ENCODE measurements at regions not wholly inside any gene's neighbourhood (a gene's known extent, or its start where the extent isn't known, plus 50 kb on each side); places are given as distances from the start of the nearest gene placed in this dataset.

DNA sequence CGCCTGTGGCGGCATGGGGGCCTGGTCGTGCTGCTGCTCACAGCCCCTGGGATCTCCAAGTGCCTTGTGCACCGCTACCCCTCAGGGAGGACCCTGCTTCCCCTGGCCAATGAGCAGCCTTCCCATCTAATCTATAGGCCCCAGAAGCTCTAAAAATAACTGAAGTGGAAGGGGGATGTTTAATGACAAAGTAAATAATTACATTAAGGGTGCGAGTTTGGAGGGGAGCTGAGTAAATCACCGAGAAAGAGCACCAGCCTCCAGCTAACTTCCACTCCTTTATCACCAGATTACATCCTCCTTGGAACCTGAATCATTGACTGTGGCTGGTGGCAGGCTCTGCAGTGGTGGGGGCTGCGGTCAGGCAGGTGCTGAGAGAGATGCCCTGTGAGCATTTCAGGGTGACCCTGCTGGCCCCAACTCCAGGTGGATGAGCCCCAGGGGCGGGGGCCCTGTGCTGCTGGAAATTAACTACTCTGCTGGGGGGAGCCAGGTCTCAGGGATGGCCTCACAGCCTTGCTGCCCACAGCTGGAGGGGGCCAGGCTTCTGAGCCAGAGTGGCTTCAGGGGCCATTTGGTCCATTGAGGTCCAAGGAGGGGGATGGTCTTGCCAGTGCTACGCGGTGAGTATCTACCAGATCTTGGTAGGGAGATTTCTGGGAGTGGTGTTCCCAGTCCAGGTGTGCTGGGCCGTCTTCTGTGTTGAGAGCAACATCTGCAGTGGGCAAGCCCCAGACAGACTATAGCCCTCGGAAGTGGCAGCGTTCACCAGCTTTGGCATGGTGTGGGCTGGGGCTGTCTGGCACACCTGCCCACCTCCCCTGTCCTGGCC is 74.2 kb downstream of the GLI2 start:
- DNase-seq: no peak

DNA sequence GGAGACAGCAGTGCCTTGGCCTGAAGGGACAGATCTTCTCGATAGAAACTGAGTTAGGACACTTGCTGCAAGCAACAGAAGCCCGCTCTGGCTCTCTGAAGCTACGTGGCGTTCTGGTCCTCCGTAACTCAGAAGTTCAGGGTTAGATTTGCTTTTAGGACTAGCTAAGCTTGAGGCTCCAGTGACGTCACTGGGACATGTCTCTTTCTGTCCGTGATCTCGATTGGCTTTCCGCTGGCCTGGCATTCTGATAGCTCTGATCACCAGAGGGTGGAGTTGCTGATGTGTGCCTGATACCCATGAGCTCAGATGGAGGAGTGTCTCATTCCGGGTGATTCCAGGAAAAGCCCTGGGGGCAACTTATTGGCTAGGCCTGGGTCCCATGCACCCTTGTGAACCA is 75.0 kb downstream of the GLI2 start:
- DNase-seq: no peak

DNA sequence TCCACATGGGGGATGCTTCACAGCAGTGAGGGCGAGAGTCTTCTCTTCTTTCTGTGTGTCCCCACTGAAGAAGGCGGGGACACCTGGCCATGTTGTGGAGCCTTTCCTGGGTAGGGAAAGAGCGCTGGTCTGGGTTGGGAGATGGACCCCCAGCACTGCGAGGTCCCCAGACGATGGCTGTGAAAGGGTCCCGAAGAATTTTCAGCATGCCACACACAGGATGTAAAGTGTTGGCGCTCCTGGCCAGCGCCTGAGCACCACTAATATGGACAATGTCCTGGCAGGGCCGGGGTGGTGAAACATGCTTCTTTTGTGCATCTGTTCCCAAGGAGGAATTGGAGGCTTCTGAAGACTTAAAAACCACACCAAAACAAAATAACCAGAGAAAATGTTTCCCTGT is 77.2 kb downstream of the GLI2 start:
- no peak for DNase-seq

DNA sequence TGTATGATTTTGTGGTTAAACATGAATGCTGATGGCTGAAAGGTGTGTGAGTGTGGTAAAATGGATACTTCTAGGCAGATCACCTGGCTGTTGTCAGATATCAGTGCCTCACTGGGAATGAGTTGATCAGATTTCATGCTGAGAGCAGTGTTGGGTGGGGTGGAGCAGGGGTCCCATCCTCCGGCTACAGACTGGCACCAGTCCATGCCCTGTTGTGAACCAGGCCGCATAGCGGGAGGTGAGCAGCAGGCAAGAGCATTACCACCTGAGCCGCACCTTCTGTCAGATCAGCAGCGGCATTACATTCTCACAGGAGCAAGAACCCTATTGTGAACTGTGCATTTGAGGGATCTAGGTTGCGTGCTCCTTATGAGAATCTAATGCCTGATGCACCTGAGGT is 78.7 kb downstream of the GLI2 start:
- DNase-seq: no peak

DNA sequence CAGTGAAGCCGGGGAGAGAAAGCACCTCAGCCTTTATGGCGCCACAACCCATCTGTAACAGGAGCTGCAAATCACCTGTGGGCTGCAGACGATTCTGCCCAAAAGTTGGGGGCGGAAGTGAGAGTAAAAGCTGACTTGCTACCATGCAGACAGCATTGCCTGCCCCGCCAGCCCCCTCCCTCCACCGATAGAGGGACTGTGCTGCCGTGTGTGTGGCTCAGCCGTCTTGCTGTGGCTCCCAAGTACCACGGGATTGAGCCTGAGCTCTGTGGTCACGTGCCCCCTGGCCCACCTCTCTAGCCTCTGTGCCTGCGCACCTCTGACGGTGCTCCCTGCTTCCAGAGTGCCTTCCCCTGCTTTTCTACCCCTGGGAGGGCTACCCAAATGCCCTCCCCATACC is 79.6 kb downstream of the GLI2 start:
- DNase-seq: no peak

DNA sequence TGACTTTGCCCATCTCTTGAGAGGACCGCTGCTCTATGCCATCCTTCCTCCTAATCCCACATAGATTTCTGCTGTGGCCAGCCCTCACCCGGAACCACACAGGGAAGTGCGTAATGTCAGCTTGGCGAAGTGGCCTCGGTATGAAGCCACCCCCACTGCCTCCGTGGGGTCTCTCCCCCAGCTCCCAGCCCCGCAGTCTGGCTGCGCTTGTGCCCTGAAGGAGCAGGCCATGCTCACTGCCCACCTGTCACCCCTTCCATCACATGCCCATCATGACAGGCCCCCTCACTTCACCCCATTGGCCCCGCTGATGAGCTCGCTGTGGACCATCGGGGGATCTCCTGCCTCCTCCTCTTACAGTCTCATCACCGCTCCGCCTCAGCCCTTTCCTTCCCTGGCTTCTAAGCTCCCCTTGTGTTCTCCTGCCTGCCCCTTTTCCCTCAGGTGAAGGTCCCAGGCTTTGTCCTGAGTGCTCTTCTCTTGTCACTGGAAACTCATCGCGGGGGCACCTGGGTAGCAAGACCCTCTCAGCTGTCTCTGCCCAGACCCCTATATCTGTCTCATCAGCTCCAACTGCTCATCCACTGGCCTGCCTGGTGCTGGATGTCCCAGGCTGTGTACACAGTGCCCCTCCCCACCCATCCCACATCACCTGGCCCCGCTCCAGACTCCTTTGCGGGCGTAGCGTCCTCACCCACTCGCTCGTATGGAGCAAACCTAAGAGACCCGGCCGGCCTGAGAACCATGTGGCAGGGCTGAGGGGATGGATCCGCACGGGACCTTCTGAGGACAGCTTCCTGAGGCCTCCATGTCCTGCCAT is 81.7 kb downstream of the GLI2 start:
- no peak for DNase-seq

DNA sequence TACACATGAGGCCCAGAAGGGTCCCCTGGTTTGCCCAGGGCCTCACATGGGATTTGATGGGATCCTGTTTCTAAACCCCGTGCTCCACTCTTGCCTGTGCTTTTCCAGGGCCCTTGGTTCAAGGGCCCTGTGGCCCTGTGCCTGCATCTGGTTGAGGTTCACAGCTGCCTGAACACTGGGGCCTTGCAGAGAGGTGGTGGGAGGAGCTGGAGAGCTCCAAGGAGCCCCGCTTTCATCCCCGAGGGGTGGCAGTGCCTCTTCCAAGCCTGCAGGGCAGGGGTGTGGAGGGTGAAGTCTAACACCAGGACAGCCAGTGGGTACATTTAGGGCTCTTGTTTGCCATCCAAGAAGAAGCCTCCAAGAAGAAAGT is 82.3 kb downstream of the GLI2 start:
- no peak for DNase-seq

DNA sequence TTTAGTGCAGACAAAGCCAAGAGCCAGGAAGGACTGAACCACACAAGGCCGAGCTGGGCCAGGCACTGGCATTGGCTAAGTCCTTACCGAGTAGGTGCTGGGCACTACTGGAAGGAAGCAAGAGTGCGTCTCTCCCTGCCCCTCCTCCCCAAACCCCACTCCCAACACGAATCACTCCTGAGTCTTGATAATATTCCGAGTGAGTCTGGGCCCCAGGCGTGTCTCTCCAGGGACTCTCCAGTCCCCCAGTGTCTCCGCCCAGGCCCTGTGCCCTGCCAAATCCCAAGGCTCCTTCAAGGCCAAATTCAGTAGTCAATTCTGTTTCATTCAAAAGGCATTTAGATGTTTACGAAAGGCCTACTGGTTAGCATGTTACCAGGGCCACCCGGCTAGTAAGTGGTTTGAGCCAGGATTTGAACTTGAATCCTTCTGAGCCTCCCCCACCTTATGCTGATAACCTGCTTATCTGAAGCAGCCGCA is 82.8 kb downstream of the GLI2 start:
- DNase-seq: peak; percentile 39

DNA sequence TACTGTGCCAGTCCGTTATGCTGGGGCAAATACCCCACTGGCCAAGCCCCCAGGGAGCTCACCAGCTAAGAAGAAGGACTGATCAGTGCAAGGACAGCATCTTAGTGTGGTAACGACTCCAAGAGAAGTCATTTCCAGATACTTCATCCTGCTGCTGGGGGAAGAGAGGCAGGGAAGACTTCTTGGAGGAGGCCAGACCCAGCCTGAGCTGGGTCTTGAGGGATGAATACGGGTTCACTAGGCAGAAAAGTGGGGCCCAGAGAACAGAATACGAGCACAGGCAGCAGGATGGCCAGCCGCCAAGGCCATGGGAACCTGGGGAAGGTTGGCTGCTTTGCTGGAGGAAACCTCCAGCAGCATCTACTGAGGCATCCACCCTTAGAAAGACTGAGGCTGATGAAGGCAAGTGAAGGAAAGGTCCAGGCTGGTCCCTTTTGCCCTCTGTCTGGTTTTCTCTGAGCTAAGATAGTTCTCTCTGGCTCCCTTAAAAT is 84.1 kb downstream of the GLI2 start:
- DNase-seq: no peak

DNA sequence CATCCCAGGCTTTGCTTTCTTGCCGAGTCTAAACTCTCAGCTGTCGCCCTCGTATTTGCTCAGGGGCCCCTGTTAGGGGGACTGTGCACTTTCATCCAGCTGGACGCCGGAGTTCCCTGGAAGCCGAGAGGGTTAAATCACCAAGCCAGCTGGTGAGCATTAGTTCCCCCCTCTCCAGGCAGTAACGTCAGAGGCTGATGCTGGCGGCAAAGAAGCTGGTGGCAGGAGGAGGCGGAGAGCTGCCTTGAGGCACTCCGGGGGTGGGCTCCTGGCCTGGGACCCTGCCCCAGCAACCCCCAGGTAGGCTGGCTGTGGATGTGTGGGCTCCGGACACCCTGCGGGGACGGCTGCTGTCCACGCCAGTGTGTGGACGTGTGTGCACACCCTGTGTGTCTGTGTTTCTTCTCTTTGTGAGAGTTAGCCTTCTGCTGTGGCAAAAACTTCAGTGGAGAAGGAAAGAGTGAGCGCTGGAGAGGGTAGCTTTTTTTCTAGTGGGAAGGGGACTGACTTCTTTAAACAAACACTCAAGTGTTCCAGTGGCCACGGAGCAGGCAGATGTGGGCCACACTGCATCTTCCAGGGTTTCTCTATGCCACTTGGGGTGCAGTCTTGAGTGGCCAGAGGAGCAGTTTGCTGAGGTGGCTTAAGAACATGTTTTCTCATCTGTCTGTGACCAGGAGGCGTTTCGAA is 84.7 kb downstream of the GLI2 start:
- DNase-seq: peak; percentile 67

DNA sequence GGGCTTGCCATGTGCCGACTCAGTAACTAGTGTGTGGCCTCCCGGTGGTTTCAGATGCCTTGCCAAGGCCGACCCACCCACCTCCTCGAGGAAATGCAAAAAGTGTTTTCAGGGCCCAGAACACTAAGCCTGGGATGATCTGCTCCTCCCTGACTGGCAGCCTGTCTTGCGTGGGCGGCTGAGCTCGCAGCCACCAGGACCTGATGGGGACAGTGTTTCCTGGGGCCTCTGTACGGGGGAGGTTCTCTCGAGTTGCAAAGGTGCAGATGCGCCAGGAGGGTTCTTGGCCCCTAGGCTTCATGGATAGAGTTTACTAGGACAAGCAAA is 85.2 kb downstream of the GLI2 start:
- DNase-seq: peak; percentile 49

DNA sequence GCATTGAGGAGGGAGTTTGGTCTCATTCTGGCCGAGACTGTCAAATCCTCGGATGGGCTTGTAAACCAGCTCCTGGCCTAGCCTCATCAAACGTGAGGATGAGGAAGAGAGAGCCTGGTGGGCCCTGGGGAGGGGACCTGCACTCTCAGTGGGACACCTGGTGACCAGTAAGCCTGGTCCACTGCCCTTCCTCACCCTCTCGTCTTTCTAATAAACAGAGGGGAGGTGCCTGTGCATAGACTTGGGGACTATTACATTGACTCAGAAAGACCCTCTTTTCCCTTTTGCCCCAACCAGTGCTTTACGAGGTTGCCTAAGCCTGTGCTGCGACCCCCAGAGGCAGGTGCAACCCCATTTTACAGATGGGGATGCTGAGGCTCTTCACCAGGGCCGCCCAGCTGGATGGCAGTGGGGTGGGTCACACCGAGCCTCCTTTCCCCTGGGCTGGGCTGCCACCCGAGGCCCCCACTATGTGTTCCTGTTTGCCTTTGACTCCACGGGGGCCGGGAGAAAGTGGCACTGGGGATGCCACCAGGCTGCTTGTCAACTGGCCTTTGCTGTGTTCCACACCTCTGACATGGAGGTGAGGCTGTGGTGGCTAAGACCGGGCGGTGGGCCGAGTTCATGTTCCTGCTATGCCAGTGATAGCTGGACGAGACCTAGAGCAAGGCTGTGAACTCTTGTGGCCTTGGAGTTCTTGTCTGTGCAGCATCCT is 85.9 kb downstream of the GLI2 start:
- DNase-seq: no peak

DNA sequence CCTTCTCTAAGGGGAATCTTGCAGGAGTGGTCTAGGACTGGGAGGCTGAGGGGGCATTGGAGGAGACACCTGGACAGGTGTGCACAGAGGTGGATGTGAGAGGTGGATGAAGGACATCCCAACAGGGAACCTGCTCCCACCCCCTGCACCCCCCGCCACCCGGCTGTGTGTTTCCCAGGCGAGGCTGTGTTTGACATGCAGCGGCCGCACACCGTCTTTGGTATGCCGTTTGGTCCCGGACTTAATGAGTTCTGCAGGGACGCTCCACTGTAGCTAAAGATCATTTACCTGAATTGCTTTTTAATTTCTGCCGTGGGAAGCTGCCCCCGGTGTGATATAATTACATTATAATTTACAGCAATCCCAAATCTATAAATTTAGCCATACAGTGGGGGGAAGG is 87.3 kb downstream of the GLI2 start:
- DNase-seq: no peak

DNA sequence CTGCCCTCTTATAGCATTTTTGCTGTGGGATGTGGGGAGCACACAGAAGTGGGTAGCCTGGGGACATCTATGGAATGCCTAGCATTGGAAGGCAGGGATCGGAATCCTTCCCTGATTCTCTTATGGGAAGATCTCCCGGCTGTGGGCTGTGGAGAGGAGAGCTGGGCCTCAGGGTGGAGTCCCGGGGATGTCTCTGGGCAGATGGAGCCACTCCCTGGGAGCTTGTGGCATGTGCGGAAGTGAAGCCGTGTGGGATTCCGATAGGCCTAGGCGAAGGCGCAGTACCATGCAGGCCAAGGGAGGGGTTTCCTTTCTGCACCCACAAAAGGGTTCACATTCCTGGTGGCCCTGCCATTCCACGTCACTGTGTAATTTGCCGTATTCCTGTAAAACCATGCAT is 87.9 kb downstream of the GLI2 start:
- DNase-seq: no peak

DNA sequence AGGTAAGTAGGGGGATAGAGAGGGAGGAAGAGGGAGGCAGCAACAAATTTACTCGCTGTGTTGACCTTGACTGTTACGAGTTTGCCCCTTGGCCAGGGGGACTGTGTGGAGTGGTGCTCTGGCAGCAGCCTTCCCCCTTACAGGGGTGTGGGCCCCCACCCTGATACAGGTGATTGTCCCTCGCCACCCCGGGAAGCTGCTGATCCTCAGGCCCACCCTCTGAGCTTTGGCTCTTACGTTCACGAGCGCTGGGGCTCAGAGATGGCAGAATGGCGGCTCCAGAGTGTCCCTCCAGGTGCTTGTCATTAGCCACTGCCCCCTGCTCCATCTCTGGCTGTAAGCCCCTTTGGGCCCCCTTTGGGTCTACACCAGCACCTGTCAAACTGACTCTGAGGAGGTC is 88.6 kb downstream of the GLI2 start:
- no peak for DNase-seq

DNA sequence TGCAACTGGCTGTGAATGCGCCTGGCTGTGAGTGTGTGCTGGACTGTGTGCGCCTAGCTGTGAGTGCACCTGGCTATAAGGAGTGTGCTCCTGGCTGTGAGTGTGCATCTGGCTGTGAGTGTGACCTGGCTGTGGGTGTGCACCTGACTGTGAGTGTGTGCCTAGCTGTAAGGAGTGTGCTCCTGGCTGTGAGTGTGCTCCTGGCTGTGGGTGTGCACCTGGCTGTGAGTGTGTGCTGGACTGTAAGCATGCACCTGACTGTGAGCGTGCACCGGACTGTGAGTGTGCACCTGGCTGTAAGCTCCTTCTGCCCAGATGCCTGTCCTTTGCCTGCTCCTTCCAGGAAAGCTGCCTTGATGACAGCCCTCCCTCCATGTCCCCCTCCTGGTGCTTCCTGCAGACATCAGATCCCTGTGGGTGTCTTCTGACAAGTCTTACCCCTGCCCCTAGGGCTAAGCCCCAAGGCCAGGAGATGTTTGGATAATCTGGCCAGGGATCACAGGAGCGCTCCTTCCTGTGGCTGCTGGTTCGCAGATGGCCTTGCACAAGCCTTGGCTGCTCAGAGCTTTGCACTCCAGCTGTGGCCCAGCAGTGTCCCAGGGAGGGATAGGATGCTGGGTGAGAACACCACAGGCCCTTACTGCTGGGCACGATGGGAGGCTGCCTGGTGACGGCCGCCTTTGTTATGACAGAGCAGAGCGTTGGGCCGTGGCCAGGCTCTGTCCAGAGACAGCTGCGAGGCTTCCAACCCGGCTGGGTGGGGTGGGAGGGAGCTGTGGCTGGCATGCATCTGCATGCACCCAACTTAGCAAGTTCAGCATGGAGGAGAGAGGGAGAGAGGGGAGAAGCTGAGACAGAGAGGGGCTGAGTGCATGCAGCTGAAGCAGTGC is 89.9 kb downstream of the GLI2 start:
- DNase-seq: peak; percentile 19

DNA sequence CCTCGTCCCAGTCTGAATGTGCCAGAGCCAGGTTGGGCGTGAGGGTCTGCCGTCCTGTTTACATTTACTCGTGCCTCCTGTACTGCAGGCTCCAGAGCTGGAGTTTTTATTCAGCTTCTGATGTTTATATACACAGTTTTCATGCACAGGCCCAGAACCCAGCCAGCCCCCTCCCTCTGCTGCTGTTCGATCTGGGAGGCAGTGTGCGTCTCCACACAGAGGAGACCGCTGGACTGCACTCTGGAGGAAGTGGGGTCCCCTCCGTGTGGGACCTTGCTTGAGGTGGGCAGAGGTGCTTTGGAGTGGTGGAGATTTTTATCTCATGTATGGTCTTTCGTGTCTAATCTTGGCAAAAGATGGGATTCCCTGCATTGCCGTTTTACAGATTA is 90.6 kb downstream of the GLI2 start:
- DNase-seq: no peak

DNA sequence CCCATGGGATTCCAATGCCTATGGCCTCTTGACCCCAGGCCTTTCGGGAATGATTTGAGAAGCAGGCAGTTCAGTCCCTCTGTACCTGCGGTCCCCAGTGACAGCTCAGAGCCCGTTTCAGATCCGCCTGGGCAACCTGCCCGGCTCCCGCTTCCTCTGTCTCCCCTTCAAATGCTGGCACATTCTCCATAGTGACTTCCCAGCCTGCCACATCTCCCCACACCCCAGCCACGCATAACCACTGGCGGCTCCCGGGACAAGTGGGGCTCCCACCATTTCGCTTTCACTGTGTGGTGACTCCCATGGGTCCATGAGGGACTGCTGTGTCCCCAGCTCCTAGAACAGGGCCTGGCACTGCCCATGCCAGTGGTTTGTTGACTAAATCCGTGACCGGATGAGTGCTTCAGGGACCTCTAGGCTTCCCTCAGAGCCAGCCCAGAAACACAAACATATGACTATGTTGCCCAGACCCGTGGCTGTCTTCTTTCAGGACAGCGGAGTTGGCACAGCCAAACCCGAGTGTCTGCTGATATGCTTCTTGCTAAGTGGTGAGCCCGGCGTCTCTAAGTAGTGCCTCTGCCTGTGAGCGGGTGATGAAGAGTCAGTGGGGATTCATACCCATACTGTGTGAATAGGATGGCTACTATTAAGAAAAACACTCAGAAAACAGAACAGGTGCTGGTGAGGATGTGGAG is 91.2 kb downstream of the GLI2 start:
- DNase-seq: peak; percentile 15

DNA sequence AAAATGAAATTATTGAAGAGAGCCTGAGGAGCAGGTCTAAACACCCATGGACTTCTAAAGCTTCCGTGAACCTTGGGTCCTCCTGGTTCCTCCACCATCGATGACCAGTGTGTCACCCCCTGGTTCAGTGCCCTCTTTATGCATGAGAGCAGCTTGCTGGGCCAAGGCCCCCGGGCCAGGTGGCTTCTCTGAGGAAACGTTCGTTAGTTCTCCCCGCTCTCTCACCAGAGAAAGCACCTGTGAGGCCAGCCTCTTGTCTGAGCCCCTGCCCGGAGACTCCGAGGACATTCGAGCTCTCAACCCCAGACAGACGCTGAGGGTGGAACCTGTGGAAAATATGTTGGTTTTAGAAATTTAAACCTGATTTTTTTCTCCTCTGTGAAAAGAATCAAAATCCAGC is 92.4 kb downstream of the GLI2 start:
- DNase-seq: no peak

DNA sequence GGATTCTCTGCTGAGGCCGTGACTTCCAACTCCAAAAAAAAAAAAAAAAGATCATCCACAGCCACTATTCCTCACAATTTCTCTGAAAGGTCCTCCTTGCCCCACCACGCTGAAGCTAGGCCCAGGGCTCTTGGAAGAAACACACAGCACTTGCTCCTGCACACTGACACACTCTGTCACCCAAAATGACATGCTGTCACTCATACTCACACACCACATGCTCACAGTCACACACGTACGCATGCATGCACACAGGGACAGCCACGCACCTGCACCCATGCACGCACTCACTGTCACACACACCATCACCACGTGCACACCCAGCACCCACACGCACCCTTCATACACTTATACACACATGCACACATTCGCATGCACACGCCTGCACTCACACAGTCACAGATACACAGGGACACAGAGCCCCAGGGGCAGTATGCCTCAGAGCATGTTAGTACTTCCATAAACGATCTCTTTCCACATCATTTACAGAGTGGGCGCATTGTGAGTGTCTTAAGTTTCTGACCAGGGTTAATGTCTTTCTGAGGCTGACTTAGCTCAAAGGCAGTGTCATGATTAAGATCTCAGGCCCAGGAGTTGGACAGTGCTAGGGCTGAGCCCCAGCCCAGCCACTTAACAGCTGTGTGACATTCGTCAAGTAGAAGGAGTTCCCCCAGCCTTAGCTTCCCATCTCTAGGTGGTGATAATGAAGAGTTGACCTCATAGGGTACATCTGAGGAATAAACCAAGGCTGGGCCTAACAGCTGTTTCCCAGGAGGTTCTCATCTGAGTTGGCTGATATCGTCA is 93.4 kb downstream of the GLI2 start:
- DNase-seq: no peak
